H4 (cell line): ENCODE measurements at regions not wholly inside any gene's neighbourhood (a gene's known extent, or its start where the extent isn't known, plus 50 kb on each side); places are given as distances from the start of the nearest gene placed in this dataset.
A peak's percentile ranks its signal among the peaks of the same experiment; 100 is the strongest.

Source experiments
- DNase-seq: peaks from one replicate; pipeline ENCODE4 v3.0.0-alpha.2; 2015; ENCODE audit warnings: low spot score

DNA sequence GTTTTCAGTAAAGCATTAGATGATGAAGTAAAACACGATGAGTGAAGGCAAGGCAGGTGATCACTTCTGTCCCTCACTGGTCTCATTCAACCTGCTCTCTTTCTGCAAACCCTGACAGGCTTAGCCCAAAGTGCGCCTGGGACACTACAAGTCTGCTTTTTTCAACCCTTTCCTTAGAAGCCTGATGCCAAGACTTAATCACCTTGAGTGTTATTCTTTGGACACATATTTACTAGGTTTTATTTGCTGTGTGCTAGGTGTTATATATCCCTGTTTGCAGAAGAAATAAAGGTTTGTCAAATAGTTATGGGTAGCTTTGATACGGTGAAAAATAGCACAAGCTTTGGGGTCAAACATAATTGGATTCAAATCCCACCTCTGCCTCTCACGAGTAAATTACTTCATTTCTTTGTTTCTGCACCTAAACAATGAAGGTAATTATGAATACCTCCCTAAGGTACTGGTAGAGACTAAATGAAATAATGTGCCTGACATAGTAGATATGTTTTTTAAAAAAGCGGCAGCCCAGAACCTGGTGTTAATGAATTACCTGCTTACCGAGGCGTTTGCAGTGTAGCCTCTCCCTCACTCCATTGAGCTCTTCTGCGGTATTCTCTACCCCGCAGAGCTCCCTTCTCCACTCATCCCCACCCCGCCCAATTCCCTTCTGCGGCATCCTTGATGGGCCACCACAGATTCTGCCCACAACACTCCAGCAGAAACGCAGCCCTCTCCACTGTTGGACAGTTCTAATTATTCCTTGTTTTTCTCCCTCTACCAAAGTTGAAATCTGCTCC lies 269.0 kb upstream of the TPM1 start:
- DNase-seq = no peak

DNA sequence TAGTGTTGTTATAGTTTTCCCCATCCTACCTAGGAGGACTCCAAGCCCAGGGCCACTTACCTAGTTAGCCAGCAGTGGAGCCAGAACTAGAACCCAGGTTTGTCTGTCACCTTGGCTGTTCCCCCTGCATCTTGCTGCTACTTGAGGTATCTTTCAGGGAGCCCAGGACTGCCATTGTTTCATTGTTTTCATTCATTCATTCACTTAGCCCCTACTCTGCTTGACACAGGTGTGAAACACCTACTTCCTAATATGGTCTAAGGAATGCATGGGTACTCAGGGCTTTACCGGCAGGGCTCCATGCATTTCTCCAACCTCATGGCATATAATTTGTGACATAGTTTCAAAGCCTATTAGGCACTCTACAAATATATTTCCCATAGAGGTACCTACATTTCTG lies 266.6 kb upstream of the TPM1 start:
- no peak for DNase-seq

DNA sequence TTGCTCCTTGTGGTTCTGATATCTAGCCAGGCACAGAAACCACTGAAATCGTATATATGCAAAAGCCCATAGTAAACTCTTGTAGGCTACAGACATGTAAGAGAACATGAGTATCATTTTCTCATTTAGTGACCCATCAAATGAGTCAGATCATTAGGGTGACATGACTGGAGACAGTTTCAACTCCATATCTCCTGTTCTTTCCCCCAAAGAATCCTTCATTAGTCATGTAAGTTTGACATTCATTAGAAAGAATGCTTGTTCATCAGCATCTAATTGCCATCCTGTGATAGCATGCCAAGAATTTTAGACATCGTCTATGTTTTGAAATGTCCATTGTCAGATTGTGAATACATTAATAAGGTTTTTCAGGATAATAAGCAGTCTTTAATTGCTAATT lies 264.9 kb upstream of the TPM1 start:
- no peak for DNase-seq

DNA sequence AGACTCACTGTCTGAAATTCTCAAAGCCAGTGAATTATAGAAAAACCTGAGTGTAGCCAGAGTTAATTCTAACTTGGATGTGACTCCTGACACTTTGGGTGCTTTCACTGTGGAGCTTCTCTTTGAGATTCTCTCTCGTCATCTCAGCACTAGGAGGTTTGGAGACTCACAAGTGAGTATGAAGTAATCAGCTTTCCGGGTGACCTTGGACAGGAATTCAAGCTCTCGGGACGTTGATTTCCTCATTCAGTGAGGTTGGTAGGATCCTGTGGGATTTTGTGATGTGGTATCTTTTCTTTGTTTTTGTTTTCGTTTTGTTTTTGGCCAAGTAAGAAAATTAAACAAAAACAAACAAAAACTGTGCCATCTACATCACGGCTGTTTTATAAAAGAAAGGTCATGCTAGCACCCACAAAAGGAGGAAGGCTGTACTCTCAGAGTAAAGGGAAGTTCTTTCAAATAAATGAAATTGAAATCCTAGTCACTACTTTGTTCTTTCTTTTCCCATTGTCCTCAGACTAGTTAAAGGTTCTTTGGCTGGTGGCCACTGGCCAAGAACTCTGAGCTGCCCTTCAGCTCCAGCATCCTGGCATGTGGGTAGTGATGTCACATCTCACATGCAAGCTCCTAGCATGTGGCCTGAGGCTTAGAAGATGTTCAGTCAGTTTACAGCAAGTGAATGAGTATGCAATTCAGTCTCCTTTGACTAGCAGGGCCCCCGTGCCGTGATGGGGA lies 263.3 kb upstream of the TPM1 start:
- DNase-seq = peak; percentile 83

DNA sequence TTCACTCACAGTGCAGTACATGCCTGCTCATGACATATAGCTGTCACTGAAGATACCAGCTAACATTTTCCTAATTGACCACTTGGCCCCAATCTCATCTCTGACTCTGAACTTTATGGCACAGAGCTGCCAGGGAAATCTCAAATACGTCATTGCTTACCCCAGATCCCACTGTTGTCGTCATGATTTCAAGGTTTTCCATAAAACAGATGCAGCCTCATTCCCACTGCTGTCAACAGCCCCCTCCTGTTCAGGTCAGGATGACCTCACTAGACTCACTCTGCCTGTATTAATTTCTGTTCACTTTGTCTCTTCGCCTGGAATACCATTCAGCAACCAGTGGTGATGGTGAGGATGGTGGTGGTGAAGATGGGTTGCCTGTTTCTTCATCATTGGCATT lies 262.6 kb upstream of the TPM1 start:
- no peak for DNase-seq

DNA sequence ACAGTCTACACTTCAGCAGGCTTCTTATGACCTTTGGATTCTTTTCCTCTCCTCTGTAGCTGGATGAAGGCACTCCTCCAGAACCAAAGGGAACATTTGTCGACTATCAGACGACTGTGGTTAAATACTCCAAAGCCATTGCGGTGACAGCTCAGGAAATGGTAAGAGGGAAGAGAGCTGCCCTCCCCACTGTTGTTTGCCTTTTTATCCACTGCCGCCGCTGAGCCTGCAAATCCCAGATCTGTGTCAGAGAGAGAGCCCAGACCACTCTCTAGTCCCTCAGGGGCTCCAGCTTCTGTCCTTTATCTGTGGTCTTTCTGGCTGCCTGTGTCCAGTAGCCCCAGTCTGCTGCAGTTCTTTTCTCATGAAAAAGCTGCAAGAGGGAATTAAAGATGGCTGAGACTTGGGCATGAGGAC lies 261.5 kb upstream of the TPM1 start:
- no peak for DNase-seq

DNA sequence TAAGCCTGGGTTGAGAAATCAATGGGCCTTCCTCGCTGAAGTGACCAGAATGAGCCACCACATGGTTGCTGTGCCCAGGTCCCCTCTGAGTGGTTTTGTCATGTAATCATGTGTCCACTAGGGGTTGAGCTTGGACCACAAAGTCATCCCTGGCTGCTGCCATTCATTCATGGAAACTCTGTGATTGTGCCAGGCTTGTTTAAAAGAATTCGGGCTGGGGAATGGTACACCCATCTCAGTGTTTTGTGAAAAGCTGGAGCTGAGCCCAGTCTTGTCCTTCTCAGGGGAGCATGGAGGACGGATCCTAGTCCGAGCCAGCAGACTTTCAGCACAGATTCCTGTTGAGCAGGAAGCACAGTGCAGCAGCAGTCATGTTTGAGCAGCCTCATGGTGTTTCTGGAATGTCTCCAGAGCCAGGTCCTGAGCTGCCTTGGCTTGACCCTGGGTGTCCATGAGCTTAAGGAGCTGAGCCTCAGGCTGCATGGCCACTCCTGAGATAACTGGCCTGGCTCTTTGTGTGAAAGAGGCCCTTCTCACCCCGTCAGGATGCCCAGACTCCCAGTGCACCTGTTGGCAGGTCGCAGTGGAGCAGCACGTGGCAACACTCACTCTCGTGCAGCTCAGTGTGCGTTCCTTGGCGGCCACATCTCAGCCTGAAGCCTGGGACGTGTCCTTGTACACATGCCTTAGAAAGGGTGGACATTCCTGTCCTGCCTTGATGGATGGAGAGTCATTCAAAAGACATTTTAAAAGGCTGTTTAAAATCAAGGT lies 260.3 kb upstream of the TPM1 start:
- DNase-seq = peak; percentile 81

DNA sequence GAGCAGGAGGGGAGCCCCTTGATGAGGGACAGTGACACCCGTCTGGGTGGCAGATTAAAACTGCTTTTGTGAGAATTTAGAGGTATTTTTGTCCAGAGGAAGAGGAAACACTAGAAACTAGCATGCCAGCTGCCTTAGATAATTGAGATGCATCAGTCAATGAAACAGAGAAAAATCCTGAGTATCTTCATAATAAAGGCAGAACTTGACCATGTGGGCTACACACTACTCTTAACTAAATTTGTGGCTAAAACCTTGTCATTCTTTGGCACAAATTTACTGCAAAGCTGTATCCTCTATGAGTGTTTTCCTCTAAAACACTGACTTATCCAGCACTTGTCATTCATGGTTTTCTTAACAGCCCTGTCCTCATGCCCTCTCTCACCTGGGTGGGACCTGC lies 259.7 kb upstream of the TPM1 start:
- no peak for DNase-seq

DNA sequence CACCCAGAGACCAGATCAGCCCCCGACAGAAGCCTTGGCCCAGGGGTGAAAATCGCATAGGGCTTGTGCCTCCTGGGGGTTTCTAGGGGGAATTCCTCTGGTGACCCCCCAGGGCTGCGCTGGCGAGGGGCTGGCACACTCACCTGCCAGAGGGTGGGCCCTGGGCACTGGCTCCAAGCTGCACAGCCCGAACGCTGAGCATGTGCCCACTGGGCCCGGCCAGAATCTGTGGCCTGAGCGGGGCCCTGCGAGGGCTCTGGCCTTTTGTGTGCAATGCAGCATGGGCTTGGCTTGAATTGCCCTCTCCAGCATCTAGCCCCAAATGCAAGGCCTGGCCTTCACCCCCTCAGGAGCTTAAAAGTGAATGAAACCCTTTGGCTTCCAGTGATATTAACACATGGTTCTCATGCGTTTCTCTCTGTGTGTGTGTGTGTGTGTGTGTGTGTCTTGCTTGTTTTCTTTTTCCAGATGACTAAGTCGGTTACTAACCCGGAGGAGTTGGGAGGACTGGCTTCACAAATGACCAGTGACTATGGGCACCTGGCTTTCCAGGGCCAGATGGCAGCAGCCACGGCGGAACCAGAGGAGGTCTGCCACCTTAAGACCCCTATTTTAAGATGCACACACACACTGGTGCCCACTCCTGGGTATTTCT lies 259.1 kb upstream of the TPM1 start:
- DNase-seq = peak; percentile 53

DNA sequence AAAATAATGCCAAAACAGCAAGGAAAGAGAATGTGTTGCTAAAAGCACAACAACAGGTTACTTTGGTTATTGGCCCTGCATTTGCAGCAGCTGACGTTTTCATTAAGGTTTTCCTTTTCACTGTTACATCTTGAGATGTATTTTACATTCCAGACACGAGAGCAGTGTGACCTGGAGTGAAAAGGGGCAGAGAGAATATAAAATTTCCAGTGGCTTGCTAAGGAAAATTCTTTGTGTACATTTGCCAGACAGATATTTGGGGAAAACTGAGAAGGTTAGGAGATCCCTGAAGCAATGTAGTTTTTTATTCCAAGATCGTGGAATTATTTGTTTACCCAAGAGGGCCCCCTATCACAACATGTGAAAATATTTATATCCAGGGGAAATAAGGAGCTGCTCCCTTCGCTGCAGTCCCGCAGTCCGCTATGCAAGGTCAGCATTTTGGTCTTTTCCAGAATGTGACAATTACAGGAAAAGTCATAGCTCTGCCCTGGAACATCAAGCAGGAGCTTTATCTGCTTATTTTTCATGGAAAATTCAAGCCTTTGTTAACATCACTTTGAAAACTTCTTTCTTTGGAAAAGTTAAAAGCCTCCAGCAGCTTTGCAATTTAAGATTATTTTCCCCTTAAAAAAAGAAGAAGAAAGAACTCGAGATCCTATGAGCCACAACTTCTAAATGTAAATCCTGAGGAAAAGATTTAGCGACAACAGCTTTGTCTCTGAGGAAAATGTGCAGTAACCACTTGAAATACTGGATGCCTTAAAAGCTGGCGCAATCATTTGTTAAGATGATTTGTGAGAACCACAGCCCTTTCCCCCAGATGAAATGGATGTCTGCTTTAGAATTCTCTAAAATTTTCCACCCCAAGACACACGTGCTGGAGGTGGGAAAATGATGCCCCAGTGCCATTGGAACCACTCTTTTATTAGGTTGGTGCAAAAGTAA lies 256.4 kb upstream of the TPM1 start:
- no peak for DNase-seq

DNA sequence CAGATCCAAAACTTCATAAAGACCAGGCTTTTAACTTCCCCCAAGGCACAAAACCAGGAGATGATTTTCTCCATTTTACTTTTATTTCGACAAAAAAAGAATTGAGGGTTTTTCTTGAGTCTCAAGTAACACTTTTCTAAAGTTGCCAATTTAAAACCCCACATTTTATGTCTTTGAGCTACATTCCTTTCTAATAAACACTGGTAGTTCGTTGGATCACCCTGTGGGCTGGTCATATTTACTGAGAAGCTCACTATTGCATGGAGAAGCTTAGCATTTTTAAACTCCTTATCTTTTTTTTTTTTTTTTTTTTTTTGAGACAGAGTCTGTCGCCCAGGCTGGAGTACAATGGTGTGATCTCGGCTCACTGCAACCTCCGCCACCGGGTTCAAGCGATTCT lies 255.1 kb upstream of the TPM1 start:
- DNase-seq = no peak

DNA sequence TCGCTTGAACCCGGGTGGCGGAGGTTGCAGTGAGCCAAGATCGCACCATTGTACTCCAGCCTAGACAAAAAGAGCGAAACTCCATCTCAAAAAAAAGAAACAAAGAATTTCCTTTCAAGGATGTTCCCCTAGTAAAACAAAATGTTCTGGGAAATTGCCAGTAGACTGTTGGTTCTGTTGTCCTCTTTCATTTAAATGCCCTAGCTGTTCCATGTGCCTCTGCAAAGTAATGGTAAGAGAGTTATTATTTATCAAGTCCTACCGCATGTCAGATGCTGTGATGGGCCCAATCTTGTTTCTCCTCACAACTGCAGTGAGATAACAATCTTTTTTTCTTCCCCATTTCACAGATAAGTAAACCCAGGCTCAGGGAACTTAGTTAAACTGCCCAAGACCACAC lies 254.3 kb upstream of the TPM1 start:
- no peak for DNase-seq

DNA sequence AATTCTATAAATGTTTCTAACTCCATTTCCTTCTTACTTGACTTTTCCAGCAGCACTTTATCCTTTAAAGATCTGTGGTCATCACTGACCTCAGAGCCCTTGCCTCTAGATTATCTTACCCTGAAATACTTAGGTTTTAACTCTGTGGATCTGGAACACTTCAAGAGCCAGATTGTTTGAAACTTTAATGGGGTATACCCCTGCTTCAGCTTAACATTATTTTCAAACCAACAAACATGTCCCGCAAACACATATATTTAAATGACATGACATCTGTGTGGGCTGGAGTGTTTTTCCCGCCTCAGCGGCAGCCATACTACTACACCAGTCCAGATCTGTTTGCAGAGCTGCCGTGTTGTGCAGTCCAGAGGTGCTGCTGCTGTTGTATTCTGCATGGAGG lies 252.0 kb upstream of the TPM1 start:
- no peak for DNase-seq

DNA sequence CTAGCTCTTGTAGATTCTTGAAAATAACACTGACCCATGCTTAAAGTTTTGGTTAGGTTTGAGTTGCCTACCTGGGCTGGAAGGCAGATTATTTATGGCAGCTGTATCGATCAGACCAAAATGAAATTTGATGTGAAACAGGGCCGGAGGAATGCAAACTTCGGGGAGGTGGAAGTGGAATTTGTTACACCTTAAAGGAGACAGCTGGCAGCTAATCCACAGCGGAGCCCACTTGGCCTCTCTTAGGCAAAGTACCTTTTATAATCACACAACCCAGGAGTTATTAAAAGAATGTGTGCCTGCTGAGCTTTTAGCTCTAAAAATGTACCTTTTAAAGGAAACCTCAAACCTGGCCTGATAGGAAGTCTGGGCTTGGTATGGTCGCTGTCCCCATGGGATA lies 250.9 kb upstream of the TPM1 start:
- no peak for DNase-seq

DNA sequence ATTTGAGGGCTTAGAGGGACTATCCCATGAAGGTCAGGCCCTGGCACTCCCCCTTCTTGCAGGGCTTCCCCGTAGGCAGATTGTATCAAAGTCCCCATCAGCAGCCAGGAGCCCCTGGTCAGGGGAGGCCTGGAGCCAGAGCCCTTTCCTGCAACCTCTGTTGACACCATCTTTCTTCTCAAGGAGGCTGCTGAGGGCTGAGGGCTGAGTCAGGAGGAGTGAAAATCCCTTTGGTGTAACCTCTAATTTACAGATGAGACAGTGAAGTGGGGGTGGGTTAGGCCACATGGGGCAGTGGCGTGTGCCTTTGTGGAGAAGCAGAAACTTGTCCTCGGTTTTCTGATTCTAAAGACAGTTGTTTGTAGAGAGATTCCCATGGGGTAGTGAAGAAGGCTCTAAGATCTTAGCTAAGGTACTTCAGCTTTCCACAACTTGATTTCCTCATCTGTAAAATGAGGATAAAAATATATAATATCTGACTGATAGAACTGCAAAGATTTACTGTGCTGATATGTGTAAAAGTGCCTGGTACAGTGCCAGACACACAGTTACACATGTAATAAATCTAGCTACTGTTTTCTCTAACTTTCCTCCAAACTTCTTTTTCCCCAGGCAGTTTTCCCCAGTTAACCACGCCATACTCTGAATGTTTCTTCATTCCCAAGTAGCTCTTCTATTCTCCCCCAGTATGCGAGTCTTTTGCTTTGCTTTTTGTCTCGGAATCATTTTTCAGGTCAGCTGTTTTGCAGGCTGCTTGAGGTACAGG lies 249.4 kb upstream of the TPM1 start:
- DNase-seq = no peak

DNA sequence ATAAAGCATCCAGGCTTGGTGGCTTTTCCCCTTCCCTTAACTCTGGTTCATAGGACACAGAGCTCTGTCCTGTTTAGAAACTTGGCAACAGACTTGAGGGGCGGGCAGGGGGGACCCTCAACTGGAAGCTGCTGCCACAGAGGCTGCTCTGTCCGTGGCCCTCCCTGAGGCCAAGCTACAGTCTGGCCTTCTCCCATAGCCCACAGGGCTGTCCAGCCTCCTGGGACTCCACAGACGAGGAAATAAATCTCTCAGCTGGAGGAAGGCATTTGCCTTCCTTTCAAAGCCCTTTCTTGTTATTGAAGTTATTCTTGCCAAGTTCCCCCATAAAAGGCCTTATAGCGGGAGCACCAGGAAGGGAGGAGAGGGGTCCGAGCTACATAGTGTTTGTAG lies 248.8 kb upstream of the TPM1 start:
- DNase-seq = no peak

DNA sequence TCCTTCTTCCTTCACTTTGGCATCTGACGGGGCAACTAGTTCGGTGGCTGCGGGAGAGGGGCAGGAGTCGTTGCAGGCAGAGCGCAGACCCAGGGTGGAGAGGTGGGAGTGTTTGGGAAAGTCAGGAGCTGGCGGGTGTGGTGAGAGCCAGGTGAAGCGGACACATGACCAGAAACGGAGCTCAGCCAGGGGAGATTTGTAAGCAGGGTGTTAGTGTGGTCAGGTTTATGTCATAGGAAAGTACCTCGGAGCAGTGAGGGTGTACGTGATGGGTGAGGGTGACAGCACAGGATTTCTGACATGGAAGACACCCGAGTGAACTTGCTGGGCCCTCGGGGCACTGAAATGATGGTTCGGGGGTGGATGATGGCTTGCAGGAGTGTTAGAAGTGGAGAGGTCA lies 247.4 kb upstream of the TPM1 start:
- no peak for DNase-seq

DNA sequence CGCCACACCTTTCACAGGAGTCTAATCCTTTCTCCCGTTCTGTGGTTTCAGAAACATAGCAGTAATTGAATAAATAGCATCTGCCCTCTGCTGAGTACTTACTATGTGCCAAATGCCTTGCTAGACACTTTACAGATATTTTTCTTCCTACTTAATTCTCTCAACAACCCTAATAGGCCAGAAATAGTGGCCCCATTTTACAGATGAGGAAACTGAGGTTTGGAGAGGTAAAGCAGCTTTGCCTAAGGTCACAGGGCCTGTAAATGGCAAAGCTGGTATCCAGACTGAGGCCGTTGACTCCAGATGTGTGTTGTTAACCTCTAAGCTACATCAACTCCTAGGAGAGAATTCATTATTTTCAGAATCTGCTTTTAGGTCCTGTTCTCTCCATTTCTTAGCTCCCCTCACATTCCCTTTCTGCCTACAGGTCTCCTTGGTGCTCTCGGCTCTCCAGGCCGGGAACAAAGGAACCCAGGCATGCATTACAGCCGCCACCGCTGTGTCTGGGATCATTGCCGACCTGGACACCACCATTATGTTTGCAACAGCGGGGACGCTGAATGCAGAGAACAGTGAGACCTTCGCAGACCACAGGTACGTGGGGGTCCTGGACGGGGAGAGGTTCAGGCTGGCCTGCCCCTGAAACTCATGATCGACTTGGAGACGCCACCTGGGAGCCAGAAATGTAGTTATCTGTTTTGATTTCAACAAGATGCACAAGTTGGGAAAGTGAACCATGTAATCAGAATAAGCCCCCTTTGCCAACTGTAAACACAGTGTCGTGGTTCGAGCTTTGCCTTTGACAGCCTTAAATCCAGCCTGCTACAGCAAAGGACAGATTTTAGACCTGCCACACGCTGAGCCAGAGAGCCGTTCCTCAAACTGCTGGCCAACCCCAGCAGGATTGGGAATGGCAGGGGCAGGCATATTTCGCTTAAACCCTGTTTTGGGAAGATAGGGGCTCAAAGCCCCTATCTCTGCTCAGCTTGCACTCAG lies 246.5 kb upstream of the TPM1 start:
- no peak for DNase-seq

DNA sequence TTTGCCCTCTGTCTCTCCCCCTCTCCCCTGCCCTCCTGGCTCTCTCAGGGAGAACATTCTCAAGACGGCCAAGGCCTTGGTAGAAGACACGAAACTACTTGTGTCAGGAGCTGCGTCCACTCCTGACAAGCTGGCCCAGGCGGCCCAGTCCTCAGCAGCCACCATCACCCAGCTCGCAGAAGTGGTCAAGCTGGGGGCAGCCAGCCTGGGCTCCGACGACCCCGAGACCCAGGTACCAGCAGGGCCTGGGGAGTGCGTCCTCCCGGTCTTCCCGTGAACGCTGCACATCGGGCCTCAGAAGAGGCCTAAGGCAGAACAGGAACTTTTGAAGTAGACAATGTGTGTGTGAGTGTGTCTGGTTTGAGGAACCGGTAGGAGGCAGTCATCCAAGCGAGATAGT lies 245.4 kb upstream of the TPM1 start:
- no peak for DNase-seq
